NT2/D1 (cell line): ENCODE measurements at regions not wholly inside any gene's neighbourhood (a gene's known extent, or its start where the extent isn't known, plus 50 kb on each side); places are given as distances from the start of the nearest gene placed in this dataset.

Experiments
- DNase-seq: peaks from one replicate; pipeline ENCODE4 v3.0.0-alpha.2; 2011; ENCODE audit warnings: low read depth, low spot score
- H3K27me3 ChIP-seq: 2 replicates; pipeline ENCODE4 v1.6.0; 2011; ENCODE audit warnings: mild to moderate bottlenecking; ENCODE audit not compliant: insufficient read length, insufficient read depth
- H3K36me3 ChIP-seq: 2 replicates; pipeline ENCODE4 v1.6.1; 2011; ENCODE audit warnings: mild to moderate bottlenecking, low read length, mixed read lengths; ENCODE audit not compliant: insufficient read depth, insufficient read length
- H3K4me1 ChIP-seq: 2 replicates; pipeline ENCODE4 v1.5.1; 2011; ENCODE audit not compliant: insufficient read depth, insufficient read length
- H3K4me3 ChIP-seq: 2 replicates; pipeline ENCODE4 v1.5.1; 2011; ENCODE audit warnings: low read depth; ENCODE audit not compliant: insufficient read length
- H3K9ac ChIP-seq: 2 replicates; pipeline ENCODE4 v1.6.0; 2011; ENCODE audit warnings: low read depth; ENCODE audit not compliant: insufficient read length
- H3K9me3 ChIP-seq: 2 replicates; pipeline ENCODE4 v1.5.1; 2011; ENCODE audit warnings: mild to moderate bottlenecking, low read length; ENCODE audit not compliant: insufficient read depth
- SUZ12 ChIP-seq: IDR thresholded peaks from 2 replicates; pipeline ENCODE4 v1.6.1; 2011; ENCODE audit not compliant: insufficient read length, insufficient read depth; ENCODE audit errors: extremely low read depth
- YY1 ChIP-seq: IDR thresholded peaks from 2 replicates; pipeline ENCODE4 v1.6.1; 2011; ENCODE audit not compliant: insufficient read length, insufficient read depth
- ZNF274 ChIP-seq: IDR thresholded peaks from 2 replicates; pipeline ENCODE4 v1.6.1; 2011; ENCODE audit warnings: mild to moderate bottlenecking, low read depth, low read length

- H3K9ac ChIP-seq = no peak overlapping the region
- H3K4me1 ChIP-seq = no peaks in the 10 kb centered on the region
- H3K36me3 ChIP-seq = no peaks in the 10 kb centered on the region
- DNase-seq = no peak
- peaks cover 5% of the 10 kb centered on the region; the same call in 1 of the 2 replicates for H3K9me3 ChIP-seq
- no peak overlapping the region for H3K4me3 ChIP-seq
- no peaks in the 10 kb centered on the region for H3K27me3 ChIP-seq
- TF ChIP-seq SUZ12 (no peak), YY1 (no peak)
Measured at GRCh38 chr13:30119476-30119875, 187.9 kb downstream of the KATNAL1 start.

GRCh38 chr13:30116379-30116778 is 191.0 kb downstream of the KATNAL1 start:
- Histone ChIP-seq H3K9ac (no peak overlapping the region), H3K27me3 (no peaks in the 10 kb centered on the region), H3K36me3 (no peaks in the 10 kb centered on the region), H3K4me3 (no peak overlapping the region), H3K9me3 (peaks cover 5% of the 10 kb centered on the region; the same call in 1 of the 2 replicates), H3K4me1 (peaks cover 6% of the 10 kb centered on the region)
- DNase-seq = no peak
- TF ChIP-seq ZNF274 (no peak), SUZ12 (no peak), YY1 (no peak)

GRCh38 chr13:30115257-30115600 is 192.1 kb downstream of the KATNAL1 start:
- H3K36me3 ChIP-seq = no peaks in the 10 kb centered on the region
- no peak overlapping the region for H3K9ac ChIP-seq
- no peak overlapping the region for H3K4me3 ChIP-seq

GRCh38 chr13:30114571-30115256 is 192.6 kb downstream of the KATNAL1 start:
- peak overlapping the region; percentile 50 for H3K4me3 ChIP-seq

More at GRCh38 chr13:30115257-30115600, 192.1 kb downstream of the KATNAL1 start:
- no peak for DNase-seq
- H3K27me3 ChIP-seq = no peaks in the 10 kb centered on the region
- H3K4me1 ChIP-seq = peaks cover 6% of the 10 kb centered on the region
- peaks cover 5% of the 10 kb centered on the region; the same call in 1 of the 2 replicates for H3K9me3 ChIP-seq
- no peak for TF ChIP-seq ZNF274
- no peak for TF ChIP-seq SUZ12
- TF ChIP-seq YY1 = no peak

GRCh38 chr13:30113983-30114570 is 193.3 kb downstream of the KATNAL1 start:
- Histone ChIP-seq H3K9me3 (peaks cover 5% of the 10 kb centered on the region; the same call in 1 of the 2 replicates), H3K27me3 (no peaks in the 10 kb centered on the region), H3K36me3 (no peaks in the 10 kb centered on the region), H3K4me1 (peaks cover 6% of the 10 kb centered on the region), H3K4me3 (peak overlapping the region; percentile 50), H3K9ac (peak overlapping the region; percentile 61)
- TF ChIP-seq ZNF274 (no peak), YY1 (no peak), SUZ12 (no peak)
- no peak for DNase-seq

More at GRCh38 chr13:30114571-30115256, 192.6 kb downstream of the KATNAL1 start:
- no peaks in the 10 kb centered on the region for H3K27me3 ChIP-seq
- H3K9me3 ChIP-seq = peaks cover 5% of the 10 kb centered on the region; the same call in 1 of the 2 replicates
- TF ChIP-seq YY1 = no peak
- no peak for TF ChIP-seq ZNF274
- no peak for TF ChIP-seq SUZ12
- peak; percentile 73 for DNase-seq
- peaks cover 6% of the 10 kb centered on the region for H3K4me1 ChIP-seq
- no peaks in the 10 kb centered on the region for H3K36me3 ChIP-seq
- peak overlapping the region; percentile 72 for H3K9ac ChIP-seq

- Histone ChIP-seq H3K9ac (no peak overlapping the region), H3K36me3 (no peaks in the 10 kb centered on the region), H3K27me3 (no peaks in the 10 kb centered on the region), H3K4me1 (peaks cover 6% of the 10 kb centered on the region), H3K4me3 (no peak overlapping the region), H3K9me3 (peaks cover 5% of the 10 kb centered on the region; the same call in 1 of the 2 replicates)
- DNase-seq = no peak
- TF ChIP-seq YY1 = no peak
- TF ChIP-seq ZNF274 = no peak
- TF ChIP-seq SUZ12 = no peak
Measured at GRCh38 chr13:30113551-30113950, 193.8 kb downstream of the KATNAL1 start.

GRCh38 chr13:30112602-30113435 is 194.5 kb downstream of the KATNAL1 start:
- DNase-seq = peak; percentile 66
- H3K4me3 ChIP-seq = no peak overlapping the region
- H3K9ac ChIP-seq = no peak overlapping the region
- H3K4me1 ChIP-seq = peaks cover 6% of the 10 kb centered on the region
- H3K9me3 ChIP-seq = 0 out of 2 replicates have a peak, but pooled peaks cover under 1% of the 10 kb centered on the region
- no peaks in the 10 kb centered on the region for H3K27me3 ChIP-seq
- no peaks in the 10 kb centered on the region for H3K36me3 ChIP-seq
- TF ChIP-seq YY1 (peak; percentile 41), ZNF274 (no peak)
